Gastroesophageal sphincter (tissue), 3 donors: ENCODE measurements at regions not wholly inside any gene's neighbourhood (a gene's known extent, or its start where the extent isn't known, plus 50 kb on each side); places are given as distances from the start of the nearest gene placed in this dataset.

Experiments used
- CTCF ChIP-seq, 4 experiments: fragments of 200-600 bp in 2 of 4; fragments of 450-650 bp in 2 of 4; sonication (generic) in 1 of 4; IDR thresholded peaks; one replicate each; pipeline ENCODE4 v1.5.1; 2017 to 2019; ENCODE audit warnings: antibody characterized with exemption in 4 of 4, mild to moderate bottlenecking in 2 of 4, moderate library complexity in 2 of 4
- EP300 ChIP-seq: sonication (generic); formaldehyde crosslinking; IDR thresholded peaks from one replicate; pipeline ENCODE4 v1.6.1; 2017; ENCODE audit warnings: antibody characterized with exemption, mild to moderate bottlenecking
- POLR2A ChIP-seq, 2 donors: fragments of 450-650 bp; IDR thresholded peaks; one replicate each; pipeline ENCODE4 v1.6.1; 2017; ENCODE audit warnings: antibody characterized with exemption in 2 of 2, mild to moderate bottlenecking in 2 of 2, moderate library complexity in 1 of 2
- POLR2AphosphoS5 ChIP-seq: sonication (generic); formaldehyde crosslinking; IDR thresholded peaks from one replicate; pipeline ENCODE4 v1.6.1; 2017; ENCODE audit warnings: antibody characterized with exemption

GRCh38 chr17:72558971-72559476 is 438.2 kb downstream of the SOX9 start:
- TF ChIP-seq CTCF (IDR thresholded peaks at IDR 0.05): no peak
- TF ChIP-seq POLR2A (IDR thresholded peaks at IDR 0.05): no peak
- TF ChIP-seq POLR2AphosphoS5: no peak
- no peak for TF ChIP-seq EP300
